GM18861 (cell line): ENCODE measurements at regions not wholly inside any gene's neighbourhood (a gene's known extent, or its start where the extent isn't known, plus 50 kb on each side); places are given as distances from the start of the nearest gene placed in this dataset.
"Not testable (repeated sequence)": the region's sequence is repeated elsewhere in the genome, so short reads cannot be mapped to it uniquely, and the experiment has no call there.

ENCODE experiments used
- ATAC-seq: cut with Tn5 transposase; IDR thresholded peaks from one replicate; pipeline ENCODE4 v1.9.1; 2021; ENCODE audit not compliant: unreplicated experiment

- ATAC-seq, result no peak
Measured at GRCh38 chr7:29649028-29649716, 85.5 kb downstream of the PRR15 start.

GRCh38 chr7:29649876-29650275 is 86.2 kb downstream of the PRR15 start:
- no peak for ATAC-seq

GRCh38 chr7:29651477-29651876 is 87.8 kb downstream of the PRR15 start:
- no peak for ATAC-seq

- no peak for ATAC-seq
Measured at GRCh38 chr7:29652556-29652955, 88.9 kb downstream of the PRR15 start.

GRCh38 chr7:29654340-29654739 is 90.7 kb downstream of the PRR15 start:
- not testable (repeated sequence) for ATAC-seq

GRCh38 chr7:29657288-29657687 is 93.7 kb downstream of the PRR15 start:
- no peak for ATAC-seq

- no peak for ATAC-seq
Measured at GRCh38 chr7:29657856-29658255, 94.2 kb downstream of the PRR15 start.

- not testable (repeated sequence) for ATAC-seq
Measured at GRCh38 chr7:29659213-29659612, 95.6 kb downstream of the PRR15 start.

- not testable (repeated sequence) for ATAC-seq
Measured at GRCh38 chr7:29662899-29663298, 99.3 kb downstream of the PRR15 start.

- ATAC-seq, result not testable (repeated sequence)
Measured at GRCh38 chr7:29664999-29665398, 101.4 kb downstream of the PRR15 start.

GRCh38 chr7:29667096-29667669 is 103.5 kb downstream of the PRR15 start:
- ATAC-seq, result not testable (repeated sequence)

GRCh38 chr7:29671286-29671685 is 107.7 kb downstream of the PRR15 start:
- ATAC-seq, result not testable (repeated sequence)

- ATAC-seq, result not testable (repeated sequence)
Measured at GRCh38 chr7:29673635-29674034, 110.0 kb downstream of the PRR15 start.

- ATAC-seq, result not testable (repeated sequence)
Measured at GRCh38 chr7:29674626-29675025, 111.0 kb downstream of the PRR15 start.

- not testable (repeated sequence) for ATAC-seq
Measured at GRCh38 chr7:29677254-29677653, 113.6 kb downstream of the PRR15 start.

GRCh38 chr7:29679963-29680362 is 116.3 kb downstream of the PRR15 start:
- ATAC-seq, result not testable (repeated sequence)

- ATAC-seq, result not testable (repeated sequence)
Measured at GRCh38 chr7:29680601-29681000, 117.0 kb downstream of the PRR15 start.

GRCh38 chr7:29684151-29684786 is 120.6 kb downstream of the PRR15 start:
- ATAC-seq, result peak; percentile 24

GRCh38 chr7:29684787-29685650 is 121.3 kb upstream of the WIPF3 start:
- peak; percentile 43 for ATAC-seq

GRCh38 chr7:29685651-29686271 is 120.5 kb upstream of the WIPF3 start:
- ATAC-seq, result not testable (repeated sequence)

- ATAC-seq, result not testable (repeated sequence)
Measured at GRCh38 chr7:29690510-29690909, 115.8 kb upstream of the WIPF3 start.
